ENCODE measurements at regions not wholly inside any gene's neighbourhood (a gene's known extent, or its start where the extent isn't known, plus 50 kb on each side); places are given as distances from the start of the nearest gene placed in this dataset.

- no peak for TF ChIP-seq POLR2A (IDR thresholded peaks at IDR 0.05)
- TF ChIP-seq CTCF (IDR thresholded peaks at IDR 0.05) = no peak
These were observed 1360.8 kb upstream of the C9orf72 start for GRCh38 chr9:28934111-28934510.
